Rectal smooth muscle tissue (tissue), 1 donor: ENCODE measurements at regions not wholly inside any gene's neighbourhood (a gene's known extent, or its start where the extent isn't known, plus 50 kb on each side); places are given as distances from the start of the nearest gene placed in this dataset.

Experiments used
- H3K27ac ChIP-seq: one replicate; pipeline ENCODE4 v1.7.0; 2013; ENCODE audit warnings: low read depth, low read length, inconsistent platforms
- H3K27me3 ChIP-seq: one replicate; pipeline ENCODE4 v1.7.0; 2013; ENCODE audit warnings: low read length; ENCODE audit not compliant: control insufficient read depth, insufficient read depth
- H3K36me3 ChIP-seq: one replicate; pipeline ENCODE4 v1.7.0; 2013; ENCODE audit warnings: low read length; ENCODE audit not compliant: control insufficient read depth, insufficient read depth
- H3K4me1 ChIP-seq: one replicate; pipeline ENCODE4 v1.7.0; 2013; ENCODE audit warnings: low read length; ENCODE audit not compliant: control insufficient read depth, insufficient read depth
- H3K4me3 ChIP-seq: one replicate; pipeline ENCODE4 v1.7.0; 2013; ENCODE audit warnings: low read length
- H3K9ac ChIP-seq: one replicate; pipeline ENCODE4 v1.7.0; 2013; ENCODE audit warnings: low read length

GRCh38 chr4:96509039-96509741 lies 669.3 kb downstream of the PDHA2 start:
- H3K9ac ChIP-seq = no peak overlapping the region
- no peak overlapping the region for H3K4me3 ChIP-seq
- H3K27me3 ChIP-seq = no peaks in the 10 kb centered on the region
- no peaks in the 10 kb centered on the region for H3K4me1 ChIP-seq
- no peak overlapping the region for H3K27ac ChIP-seq
- no peaks in the 10 kb centered on the region for H3K36me3 ChIP-seq

GRCh38 chr4:96519291-96519690 lies 679.4 kb downstream of the PDHA2 start:
- Histone ChIP-seq H3K9ac (no peak overlapping the region), H3K27me3 (no peaks in the 10 kb centered on the region), H3K36me3 (no peaks in the 10 kb centered on the region), H3K4me3 (no peak overlapping the region), H3K4me1 (no peaks in the 10 kb centered on the region), H3K27ac (no peak overlapping the region)

- Histone ChIP-seq H3K9ac (no peak overlapping the region), H3K4me1 (no peaks in the 10 kb centered on the region), H3K36me3 (no peaks in the 10 kb centered on the region), H3K27me3 (no peaks in the 10 kb centered on the region), H3K4me3 (no peak overlapping the region), H3K27ac (no peak overlapping the region)
Observed at GRCh38 chr4:96521046-96521536, 681.2 kb downstream of the PDHA2 start.

GRCh38 chr4:96523611-96524010 lies 683.7 kb downstream of the PDHA2 start:
- Histone ChIP-seq H3K27ac (no peak overlapping the region), H3K4me1 (no peaks in the 10 kb centered on the region), H3K27me3 (no peaks in the 10 kb centered on the region), H3K4me3 (no peak overlapping the region), H3K36me3 (no peaks in the 10 kb centered on the region), H3K9ac (no peak overlapping the region)

- Histone ChIP-seq H3K36me3 (no peaks in the 10 kb centered on the region), H3K27ac (no peak overlapping the region), H3K4me3 (no peak overlapping the region), H3K4me1 (no peaks in the 10 kb centered on the region), H3K9ac (no peak overlapping the region), H3K27me3 (no peaks in the 10 kb centered on the region)
Observed at GRCh38 chr4:96524311-96524875, 684.5 kb downstream of the PDHA2 start.

GRCh38 chr4:96525898-96526297 lies 686.0 kb downstream of the PDHA2 start:
- Histone ChIP-seq H3K27me3 (no peaks in the 10 kb centered on the region), H3K27ac (no peak overlapping the region), H3K4me1 (no peaks in the 10 kb centered on the region), H3K36me3 (no peaks in the 10 kb centered on the region), H3K9ac (no peak overlapping the region), H3K4me3 (no peak overlapping the region)

GRCh38 chr4:96526625-96527024 lies 686.7 kb downstream of the PDHA2 start:
- H3K4me3 ChIP-seq = no peak overlapping the region
- no peaks in the 10 kb centered on the region for H3K27me3 ChIP-seq
- H3K36me3 ChIP-seq = no peaks in the 10 kb centered on the region
- H3K27ac ChIP-seq = no peak overlapping the region
- no peaks in the 10 kb centered on the region for H3K4me1 ChIP-seq
- H3K9ac ChIP-seq = no peak overlapping the region

- H3K27me3 ChIP-seq = no peaks in the 10 kb centered on the region
- H3K27ac ChIP-seq = no peak overlapping the region
- no peaks in the 10 kb centered on the region for H3K36me3 ChIP-seq
- H3K4me1 ChIP-seq = no peaks in the 10 kb centered on the region
- no peak overlapping the region for H3K9ac ChIP-seq
- H3K4me3 ChIP-seq = no peak overlapping the region
Observed at GRCh38 chr4:96531836-96532235, 691.9 kb downstream of the PDHA2 start.

- Histone ChIP-seq H3K9ac (no peak overlapping the region), H3K27ac (no peak overlapping the region), H3K27me3 (no peaks in the 10 kb centered on the region), H3K36me3 (no peaks in the 10 kb centered on the region), H3K4me1 (no peaks in the 10 kb centered on the region), H3K4me3 (no peak overlapping the region)
Observed at GRCh38 chr4:96543346-96543745, 703.5 kb downstream of the PDHA2 start.

GRCh38 chr4:96558466-96558865 lies 718.6 kb downstream of the PDHA2 start:
- Histone ChIP-seq H3K27ac (no peak overlapping the region), H3K4me3 (no peak overlapping the region), H3K27me3 (no peaks in the 10 kb centered on the region), H3K36me3 (no peaks in the 10 kb centered on the region), H3K4me1 (no peaks in the 10 kb centered on the region), H3K9ac (no peak overlapping the region)

- Histone ChIP-seq H3K27me3 (no peaks in the 10 kb centered on the region), H3K4me3 (no peak overlapping the region), H3K27ac (no peak overlapping the region), H3K36me3 (no peaks in the 10 kb centered on the region), H3K4me1 (no peaks in the 10 kb centered on the region), H3K9ac (no peak overlapping the region)
Observed at GRCh38 chr4:96566755-96567154, 726.9 kb downstream of the PDHA2 start.

- H3K36me3 ChIP-seq = no peaks in the 10 kb centered on the region
- H3K27me3 ChIP-seq = no peaks in the 10 kb centered on the region
- H3K27ac ChIP-seq = no peak overlapping the region
- no peak overlapping the region for H3K9ac ChIP-seq
- H3K4me1 ChIP-seq = no peaks in the 10 kb centered on the region
- no peak overlapping the region for H3K4me3 ChIP-seq
Observed at GRCh38 chr4:96585304-96585703, 745.4 kb downstream of the PDHA2 start.

GRCh38 chr4:96593422-96593821 lies 753.5 kb downstream of the PDHA2 start:
- H3K36me3 ChIP-seq = no peaks in the 10 kb centered on the region
- no peak overlapping the region for H3K27ac ChIP-seq
- no peaks in the 10 kb centered on the region for H3K4me1 ChIP-seq
- H3K9ac ChIP-seq = no peak overlapping the region
- no peak overlapping the region for H3K4me3 ChIP-seq
- no peaks in the 10 kb centered on the region for H3K27me3 ChIP-seq
